SW480 (cell line): ENCODE measurements at regions not wholly inside any gene's neighbourhood (a gene's known extent, or its start where the extent isn't known, plus 50 kb on each side); places are given as distances from the start of the nearest gene placed in this dataset.
"Not testable (repeated sequence)": the region's sequence is repeated elsewhere in the genome, so short reads cannot be mapped to it uniquely, and the experiment has no call there.

Experiments used
- DNase-seq: peaks from one replicate; pipeline ENCODE4 v3.0.0-alpha.2; 2016; ENCODE audit warnings: low spot score

DNA sequence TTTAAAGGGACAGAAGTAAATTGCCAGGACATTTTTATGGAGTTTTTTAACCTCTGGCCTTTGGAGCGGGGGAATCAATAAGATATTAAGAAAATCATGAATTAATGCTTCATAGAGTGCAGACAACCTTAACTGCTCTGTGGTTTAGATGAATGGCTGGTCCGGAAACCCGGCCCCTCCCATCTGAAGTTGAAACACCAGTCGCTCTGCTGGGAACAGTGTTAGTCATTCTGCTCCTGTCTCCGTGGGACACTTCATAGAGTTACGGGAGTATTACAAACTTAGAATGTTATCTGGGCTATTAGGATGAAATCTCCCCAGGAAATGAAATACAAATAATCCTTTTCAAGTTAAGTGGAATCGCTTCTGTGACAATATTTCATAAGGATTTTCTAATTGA is 110.1 kb upstream of the IRX2 start:
- peak; percentile 80 for DNase-seq

DNA sequence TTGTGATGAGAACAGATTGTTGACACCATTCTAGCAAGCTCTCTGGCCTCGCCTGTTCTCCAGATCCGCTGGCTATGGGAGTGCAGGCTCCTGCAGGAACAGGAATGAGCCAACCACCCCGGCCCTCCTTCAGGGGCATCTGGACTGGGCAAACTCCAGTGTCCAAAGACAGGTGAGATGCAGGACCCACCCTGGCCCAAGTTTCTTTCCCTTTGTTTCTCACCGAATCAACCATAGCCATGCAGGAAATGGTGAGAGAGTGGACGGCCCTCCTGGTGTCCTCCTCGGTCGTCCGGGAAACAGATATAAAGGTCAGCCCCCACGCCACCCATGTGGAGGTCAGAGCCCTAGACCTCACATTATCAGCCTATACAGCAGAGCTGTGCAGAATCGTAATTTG is 108.6 kb upstream of the IRX2 start:
- DNase-seq = no peak

DNA sequence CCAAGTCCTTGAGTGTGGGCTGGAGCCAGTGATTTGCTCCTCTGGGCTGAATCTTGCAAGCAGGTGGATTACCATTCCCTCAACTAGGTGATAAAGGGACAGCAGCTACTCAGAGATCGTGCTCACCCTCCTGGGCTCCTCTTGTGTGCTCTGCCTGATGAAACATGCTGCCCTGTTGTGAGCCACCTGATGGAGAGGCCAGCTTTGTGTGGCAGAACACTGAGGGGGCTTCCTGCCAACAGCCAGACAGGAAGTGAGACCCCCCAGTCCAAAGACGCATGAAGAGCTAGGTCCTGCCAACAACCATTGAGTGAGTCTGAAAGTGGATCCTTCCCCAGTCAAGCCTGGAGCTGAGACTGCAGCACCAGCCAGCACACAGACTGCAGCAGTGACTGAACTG is 106.4 kb upstream of the IRX2 start:
- DNase-seq = no peak

DNA sequence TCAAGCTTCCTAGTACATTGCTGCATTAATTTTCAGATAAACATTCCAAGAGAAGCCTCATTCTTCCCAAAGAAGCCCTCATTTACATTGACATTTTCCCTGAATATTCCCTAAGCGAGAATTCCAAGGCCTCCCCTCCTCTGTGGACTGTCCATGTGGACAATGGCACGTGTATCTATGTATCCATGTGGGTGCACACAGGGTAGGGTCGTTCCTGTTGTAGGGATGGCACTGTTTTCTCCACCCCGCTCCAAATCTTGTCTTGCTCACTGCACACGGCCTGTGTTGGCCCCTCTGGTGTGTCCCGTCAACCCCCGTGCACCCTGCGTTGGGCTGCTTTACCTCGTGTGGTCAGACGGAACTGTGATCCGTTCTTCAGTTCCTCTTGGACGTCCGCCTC is 104.7 kb upstream of the IRX2 start:
- no peak for DNase-seq

DNA sequence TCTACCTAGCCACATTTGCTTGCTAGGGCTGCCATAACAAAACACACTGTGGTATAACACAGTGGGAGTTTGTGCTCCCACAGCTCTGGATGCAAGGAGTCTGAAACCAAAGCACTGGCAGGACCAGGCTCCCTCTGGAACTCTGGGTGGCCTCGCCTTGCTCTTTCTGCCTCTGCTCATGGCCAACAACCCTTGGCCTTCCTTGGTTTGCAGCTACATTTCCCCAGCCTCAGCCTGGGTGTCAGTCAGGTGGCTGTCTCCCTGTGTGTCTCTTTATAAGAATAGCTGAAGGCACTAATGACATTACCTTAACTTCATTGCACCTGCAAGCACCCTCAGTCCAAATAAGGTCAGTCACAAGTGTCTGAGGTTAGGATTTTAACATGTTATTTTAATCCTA is 101.0 kb upstream of the IRX2 start:
- no peak for DNase-seq

DNA sequence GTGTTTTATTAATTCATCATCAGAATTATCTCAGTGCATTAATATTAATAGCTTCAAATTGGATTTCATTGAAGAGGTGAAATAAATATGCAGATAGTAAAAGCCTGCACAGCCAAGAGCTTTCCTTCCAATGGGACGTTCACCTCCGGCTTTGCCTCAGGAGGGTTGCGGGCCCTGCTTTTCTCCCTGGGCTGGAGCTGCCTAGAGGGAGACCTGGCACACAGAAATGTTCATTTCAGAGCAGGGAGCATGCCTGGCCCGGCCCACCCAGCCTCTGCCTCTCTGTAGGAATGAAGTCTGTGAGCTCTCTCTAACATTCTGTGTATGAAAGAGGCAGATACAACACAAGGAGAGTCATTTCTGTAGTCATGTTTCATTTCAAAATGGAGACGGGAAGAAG is 100.4 kb upstream of the IRX2 start:
- DNase-seq = no peak

DNA sequence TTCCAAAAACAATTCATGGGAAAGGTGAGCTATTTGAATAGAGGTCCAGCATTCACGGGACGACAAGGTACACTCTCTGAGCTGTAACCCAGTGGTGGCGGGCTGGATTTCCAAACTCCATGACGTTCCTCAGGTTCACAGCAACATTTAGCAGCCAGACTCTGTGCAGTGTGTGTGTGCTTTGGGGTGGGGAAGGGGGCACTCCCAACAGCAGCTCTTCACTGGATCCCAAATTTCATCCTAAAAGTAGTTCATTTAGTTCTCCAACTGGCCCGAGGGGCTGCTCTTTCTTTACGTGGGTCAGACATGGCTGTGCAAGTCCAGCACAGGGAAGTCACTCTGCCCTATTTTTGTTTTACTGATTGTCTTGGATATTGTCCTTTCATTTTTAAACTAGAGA is 98.0 kb upstream of the IRX2 start:
- DNase-seq = no peak

DNA sequence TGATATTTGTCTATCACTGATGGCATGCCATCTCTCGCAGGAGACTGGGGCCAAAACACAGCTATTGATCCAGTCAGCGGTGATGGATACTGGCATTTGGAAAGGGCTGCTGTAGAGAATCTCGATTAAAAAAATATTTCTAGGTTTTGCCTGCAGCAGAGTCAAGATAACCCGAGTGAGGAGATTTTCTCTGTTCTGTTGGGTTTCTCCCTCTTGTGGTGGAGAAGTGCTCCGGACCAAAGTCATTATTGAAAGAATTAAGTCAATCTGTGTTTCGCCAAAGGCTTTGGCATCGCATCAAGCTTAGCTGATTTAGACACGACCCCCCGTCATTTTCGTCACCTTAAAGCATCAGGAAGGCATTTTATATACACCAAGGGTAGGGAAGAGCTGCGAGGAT is 97.1 kb upstream of the IRX2 start:
- no peak for DNase-seq

DNA sequence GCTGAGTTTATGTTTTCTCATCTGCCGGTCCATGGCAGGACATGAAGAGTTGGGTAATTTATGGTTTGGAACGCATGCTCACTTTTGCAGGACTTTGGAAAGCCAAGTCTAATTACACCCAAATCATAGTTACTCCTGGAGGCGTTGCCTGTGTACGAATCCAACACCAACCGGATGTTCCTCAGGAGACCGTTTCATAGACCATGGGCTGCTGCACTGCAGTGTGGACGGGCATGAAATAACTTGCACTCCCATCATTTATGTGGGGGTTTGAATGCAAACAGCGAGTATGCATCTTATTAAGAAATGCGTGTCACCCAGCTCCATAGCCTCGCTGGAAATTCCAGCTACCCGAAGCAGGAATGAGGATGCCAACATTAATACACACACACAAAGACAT is 96.1 kb upstream of the IRX2 start:
- no peak for DNase-seq

DNA sequence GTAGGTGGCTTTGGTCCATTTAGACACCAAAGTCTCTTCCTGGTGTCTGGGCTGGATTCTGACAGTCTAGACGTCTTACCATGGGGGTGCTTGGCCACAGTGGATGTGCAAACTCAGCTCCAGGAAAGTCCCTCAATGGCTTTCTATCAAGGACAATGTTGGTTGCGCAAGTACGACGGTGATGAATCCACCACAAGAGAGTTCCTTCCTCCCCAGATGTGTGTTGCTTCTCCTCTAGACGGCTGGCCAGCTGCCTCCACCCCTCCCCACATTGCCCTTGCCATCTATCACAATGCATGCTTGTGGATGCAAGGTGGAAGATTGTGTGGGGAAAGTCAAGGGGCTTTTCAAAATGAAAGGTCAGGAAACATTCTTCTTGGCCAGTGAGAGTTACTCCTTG is 89.7 kb upstream of the IRX2 start:
- no peak for DNase-seq

DNA sequence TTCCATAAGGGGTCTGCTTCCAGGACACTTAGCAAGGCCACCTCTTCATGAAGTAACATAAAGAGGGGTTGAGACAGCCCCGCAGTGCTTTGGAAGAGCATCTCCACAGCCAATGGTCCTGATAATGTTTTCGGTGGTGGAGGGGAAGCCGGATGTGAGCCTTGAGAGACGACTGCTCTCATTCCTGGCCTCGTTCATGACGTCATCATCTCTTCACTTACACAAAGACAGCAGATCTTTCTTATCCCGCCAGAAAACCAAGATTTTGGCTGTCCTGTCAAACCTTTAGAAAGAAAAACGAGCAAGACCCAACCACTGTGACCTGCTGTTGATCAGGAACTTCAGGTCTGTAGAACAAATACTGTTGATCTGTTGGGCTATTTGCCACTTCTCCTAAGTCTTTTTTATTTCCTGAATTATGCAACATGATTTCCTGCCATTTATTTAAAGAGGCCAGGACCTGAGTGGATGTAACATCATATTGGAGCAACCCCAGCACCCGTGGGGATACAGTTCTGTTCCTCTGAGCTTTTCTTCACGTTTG is 89.0 kb upstream of the IRX2 start:
- DNase-seq = no peak

DNA sequence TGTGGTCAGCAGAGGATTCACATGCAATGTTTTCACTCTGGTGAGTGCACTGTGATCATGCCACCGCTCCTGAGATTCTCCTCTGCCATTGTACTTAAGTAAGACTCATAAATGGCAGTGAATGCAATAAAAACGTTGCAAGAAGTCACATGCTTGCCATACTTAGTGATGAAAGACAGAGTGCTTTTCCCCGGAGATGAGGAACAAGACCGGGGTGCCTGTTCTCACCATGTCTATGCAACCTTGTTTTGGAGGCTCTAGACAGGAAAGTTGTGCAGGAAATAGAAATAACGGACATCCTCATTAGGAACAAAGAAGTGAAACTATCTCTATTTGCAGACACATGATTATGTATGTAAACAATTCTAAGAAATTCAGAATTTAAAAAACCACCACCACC is 84.7 kb upstream of the IRX2 start:
- peak; percentile 71 for DNase-seq

DNA sequence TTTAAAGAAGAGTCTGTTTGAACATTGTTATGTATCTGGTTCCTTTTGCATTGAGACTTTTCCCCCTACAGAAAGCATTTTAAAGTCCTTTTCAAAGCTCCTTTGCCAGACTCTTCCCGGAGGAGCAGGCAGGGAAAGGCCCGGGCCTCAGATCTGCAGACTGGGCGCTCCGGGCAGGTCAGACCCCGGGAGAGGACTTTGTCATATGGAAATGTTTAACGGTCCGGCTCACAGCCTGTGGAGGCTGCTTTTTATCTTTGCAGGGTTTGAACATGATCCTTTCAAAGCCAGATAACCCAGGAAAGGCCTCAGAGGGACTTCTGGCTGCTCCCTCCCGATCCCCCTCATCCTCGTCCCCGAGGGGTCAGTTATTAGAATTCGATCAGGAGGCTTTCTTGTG is 82.1 kb upstream of the IRX2 start:
- DNase-seq = no peak

DNA sequence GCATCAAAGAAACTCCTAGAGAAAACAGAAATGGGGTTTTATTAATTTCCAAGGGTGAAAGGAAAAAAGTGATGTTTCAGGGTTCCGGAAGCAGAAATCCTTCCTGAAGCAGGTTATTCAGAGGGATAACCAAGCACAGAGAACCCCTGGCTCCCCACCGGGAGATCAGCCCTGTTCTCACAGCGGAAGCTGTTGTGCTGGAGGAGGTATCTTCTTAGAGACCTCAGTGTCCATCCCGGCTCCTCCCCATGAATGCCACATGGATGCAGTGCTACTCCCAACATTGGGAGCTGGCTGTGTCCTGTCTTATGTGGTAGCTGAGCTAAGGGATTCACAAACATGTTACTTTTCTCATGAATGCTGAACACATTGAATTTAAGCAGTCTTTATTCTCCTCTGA is 80.9 kb upstream of the IRX2 start:
- DNase-seq = no peak

DNA sequence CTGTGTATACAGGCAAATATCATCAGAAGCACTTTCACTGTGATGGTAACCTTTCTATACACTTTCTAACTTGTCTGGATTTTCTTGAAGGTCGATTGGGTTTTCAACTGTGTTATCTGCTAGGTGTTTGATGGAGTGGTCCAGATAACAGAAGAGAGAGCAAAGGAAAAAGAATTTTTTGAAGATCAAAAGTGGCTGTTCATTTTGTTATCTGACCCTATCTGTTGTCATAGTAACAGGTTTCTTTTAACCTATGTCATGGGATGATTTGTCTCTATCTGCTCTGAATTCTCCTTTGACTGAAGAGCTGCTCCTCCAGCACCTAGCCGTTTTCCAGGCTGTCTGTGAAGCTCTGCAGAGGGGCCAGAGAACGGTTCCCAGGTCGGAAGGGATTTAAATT is 77.8 kb upstream of the IRX2 start:
- no peak for DNase-seq

DNA sequence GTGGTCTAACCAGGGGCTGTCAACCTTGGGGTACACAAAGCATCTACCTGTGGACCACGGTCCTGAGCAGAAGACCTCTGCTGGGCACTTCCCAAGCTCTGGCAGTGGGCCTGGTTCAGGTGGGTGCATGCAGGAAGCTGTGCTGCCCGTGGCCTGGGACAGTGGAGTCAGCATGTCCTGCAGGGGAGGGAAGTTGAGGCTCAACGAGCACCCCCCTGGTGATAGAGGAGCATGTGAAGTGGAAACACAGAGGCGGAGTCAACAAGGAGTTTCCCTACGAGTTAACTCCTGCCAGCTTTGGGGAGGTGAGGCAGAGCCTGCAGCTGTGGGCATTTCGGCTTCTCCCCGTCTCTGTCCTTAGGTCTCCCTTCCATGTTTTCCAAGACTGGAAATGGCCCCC is 67.5 kb upstream of the IRX2 start:
- no peak for DNase-seq

DNA sequence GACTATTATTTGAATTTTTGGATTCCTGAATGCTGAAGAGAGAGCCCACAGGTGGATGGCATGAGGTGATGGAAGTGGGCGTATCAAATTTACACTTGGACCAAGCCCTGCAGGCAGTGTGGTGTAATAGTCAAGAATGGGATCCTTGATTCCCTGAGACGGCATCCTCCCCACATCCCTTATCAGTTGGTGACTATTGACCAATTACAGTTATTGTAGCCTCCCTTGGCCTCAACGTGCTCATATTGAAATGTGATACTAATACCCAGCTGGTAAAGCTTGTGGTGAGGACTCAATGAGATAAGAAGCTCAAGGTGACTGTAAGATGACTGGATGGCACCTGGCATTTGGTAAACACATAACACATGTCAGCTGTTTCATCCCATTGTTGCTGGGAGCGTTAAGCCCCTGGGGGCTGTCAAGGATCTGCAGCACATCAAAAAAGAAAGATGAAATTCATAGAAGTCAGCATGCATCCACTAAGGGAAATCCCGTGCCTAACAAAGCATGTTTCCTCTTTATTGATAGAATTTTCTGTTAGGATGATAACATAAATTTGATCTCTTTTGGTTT is 65.6 kb upstream of the IRX2 start:
- no peak for DNase-seq

DNA sequence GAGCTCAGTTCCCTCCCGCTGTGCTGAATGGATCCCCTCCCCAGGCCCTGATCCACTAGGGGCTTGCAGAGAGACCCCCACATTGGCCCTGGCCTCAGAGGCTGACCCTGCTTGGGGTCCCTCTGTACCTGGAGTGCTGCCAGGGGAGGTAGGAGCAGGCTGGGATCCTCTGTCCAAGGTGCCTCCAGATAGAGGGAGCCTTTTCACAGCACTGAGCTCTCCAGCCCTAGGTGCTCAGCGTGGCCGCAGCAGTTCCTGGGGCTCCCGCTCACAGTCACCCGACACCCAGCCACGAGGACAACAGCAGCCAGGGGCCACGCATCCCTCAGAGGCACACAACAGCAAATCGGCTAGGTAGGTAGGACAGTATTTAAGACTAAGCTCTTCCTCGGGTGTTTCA is 62.2 kb upstream of the IRX2 start:
- DNase-seq = no peak

DNA sequence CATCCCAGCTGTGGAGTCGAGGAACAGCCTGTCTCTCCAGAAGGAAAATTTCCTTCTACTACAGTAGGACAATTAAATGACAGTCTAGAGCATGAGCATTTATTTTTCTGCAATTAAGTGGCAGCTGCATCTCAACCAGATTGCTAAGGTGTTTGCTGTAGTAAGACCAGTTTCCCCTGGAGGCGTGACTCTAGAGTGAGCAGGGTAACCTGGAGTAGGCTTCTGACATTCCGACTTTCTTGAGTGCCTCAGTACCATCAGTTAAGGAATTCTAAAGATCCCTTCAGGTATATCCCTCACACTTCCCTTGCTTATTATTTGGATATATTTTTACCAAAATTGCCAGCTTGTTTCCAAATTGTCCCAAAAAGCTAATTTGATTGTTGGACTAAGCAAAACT is 59.2 kb upstream of the IRX2 start:
- DNase-seq = no peak

DNA sequence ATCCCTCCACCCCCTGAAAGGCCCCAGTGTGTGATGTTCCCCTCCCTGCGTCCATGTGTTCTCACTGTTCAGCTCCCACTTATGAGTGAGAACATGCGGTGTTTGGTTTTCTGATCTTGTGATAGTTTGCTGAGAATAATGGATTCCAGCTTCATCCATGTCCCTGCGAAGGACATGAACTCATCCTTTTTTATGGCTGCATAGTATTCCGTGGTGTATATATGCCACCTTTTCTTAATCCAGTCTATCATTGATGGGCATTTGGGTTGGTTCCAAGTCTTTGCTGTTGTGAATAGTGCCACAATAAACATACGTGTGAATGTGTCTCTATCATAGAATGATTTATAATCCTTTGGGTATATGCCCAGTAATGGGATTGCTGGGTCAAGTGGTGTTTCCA is 55.8 kb upstream of the IRX2 start:
- not testable (repeated sequence) for DNase-seq

DNA sequence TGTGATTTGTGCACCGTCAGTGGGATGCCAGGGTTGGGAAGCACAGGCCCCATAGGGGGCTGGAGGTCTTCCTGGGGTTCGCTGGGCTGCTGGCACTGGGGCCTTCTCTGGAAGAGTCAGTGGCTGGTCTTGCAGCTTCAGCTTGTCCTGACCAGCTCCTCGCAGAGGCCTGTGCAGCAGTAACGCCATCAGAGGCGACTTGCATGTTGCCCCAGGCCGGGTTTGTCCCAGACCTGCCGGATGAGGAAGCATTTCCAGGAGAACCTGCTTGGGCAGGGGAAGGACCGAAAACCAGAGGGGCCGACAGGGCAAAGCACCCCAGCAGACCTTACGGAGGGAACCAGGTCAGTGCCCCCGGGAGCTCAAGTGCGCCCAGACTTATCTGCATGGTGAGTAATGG is 54.7 kb upstream of the IRX2 start:
- no peak for DNase-seq

DNA sequence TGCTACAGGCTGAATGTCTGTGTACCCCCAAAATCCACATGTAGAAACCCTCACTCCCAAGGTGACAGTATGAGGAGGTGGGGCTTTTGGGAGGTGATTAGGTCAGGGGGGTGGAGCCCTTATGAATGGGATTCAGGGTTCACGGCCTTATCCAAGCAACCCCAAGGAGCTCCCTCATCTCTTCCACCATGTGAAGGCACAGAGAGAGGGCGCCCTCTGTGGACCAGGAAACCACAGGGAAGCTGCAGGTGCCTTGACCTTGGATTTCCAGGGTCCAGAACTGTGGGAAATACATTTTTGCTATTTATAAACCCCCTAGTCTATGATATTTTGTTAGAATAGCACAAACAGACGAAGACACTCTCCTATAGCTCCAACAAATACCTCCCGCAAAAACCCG is 53.6 kb upstream of the IRX2 start:
- DNase-seq = no peak

DNA sequence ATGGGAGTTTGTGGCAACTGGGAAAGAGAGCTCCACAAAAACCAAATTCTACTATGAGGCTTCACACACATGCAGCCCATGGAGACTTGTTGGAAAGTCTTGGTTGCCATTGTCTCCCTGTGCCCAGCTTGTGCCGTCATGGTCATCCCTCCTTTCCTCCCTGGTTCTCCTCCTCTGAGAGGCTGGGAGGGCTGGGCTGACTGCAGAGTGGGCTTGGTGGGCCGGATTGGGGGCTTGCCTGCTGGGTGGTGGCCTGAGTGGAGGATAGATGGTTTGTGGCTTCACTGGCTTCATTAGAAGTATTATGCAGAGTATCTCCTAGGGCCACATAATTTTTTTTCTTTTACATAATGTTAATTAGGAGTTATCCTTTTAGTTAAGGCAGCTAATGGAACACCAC is 52.3 kb upstream of the IRX2 start:
- no peak for DNase-seq

DNA sequence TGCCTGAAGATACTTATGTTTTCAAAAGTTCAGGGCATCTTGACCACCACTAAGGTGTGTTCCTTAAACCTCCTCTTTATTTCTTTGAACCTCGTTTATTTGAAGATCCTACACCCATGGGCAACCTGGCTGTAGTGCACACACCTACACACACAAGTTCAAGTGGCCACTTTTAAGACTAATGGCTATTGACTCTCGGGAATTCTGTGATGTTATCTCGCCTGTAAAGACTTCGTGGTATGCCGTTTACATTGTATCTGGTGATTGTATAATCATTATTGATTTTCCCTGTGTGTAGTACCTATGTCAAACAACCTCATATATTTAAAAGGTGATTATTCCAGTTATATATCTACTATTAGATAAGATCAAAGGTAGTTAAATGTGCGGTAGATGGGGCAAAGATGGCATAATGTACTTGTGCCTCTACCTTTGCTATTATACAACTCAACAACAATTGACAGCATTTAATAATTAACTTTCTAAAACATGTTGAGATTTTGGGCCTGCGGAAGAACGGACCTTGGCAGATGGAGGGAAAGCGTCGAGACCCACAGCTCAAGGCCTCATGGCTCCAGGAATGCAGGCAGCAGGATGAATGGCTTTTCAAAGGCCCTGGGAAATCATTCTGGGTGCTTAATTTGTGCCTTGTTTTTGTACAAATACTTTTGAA is 51.4 kb upstream of the IRX2 start:
- peak; percentile 82 for DNase-seq
